ENCODE measurements at regions not wholly inside any gene's neighbourhood (a gene's known extent, or its start where the extent isn't known, plus 50 kb on each side); places are given as distances from the start of the nearest gene placed in this dataset.
"Not testable (repeated sequence)": the region's sequence is repeated elsewhere in the genome, so short reads cannot be mapped to it uniquely, and the experiment has no call there.

- no peak overlapping the region for H3K27ac ChIP-seq (ENCODE audit: low read depth, low read length, severe bottlenecking)
- H3K36me3 ChIP-seq (ENCODE audit: control insufficient read depth, insufficient read depth, low read length): no peaks in the 10 kb centered on the region
- 86 to 97% methylated on average over 5 to 6 of the region's 7 CpGs for WGBS, 2 experiments (ENCODE audit: insufficient coverage in 2 of 2)
- H3K9me3 ChIP-seq (ENCODE audit: control insufficient read depth, low read length): peaks cover 10% of the 10 kb centered on the region
- H3K4me1 ChIP-seq (ENCODE audit: control insufficient read depth, insufficient read depth, low read length, poor library complexity, severe bottlenecking): no peaks in the 10 kb centered on the region
- no peak overlapping the region for H3K4me3 ChIP-seq (ENCODE audit: extremely low read depth, insufficient read depth, low read length, poor library complexity, severe bottlenecking)
Measured at GRCh38 chr10:3660753-3661152, 124.3 kb downstream of the KLF6 start.

GRCh38 chr10:3659203-3659917, 125.6 kb downstream of the KLF6 start:
- Histone ChIP-seq H3K36me3 (ENCODE audit: control insufficient read depth, insufficient read depth, low read length) (no peaks in the 10 kb centered on the region), H3K27ac (ENCODE audit: low read depth, low read length, severe bottlenecking) (no peak overlapping the region), H3K4me1 (ENCODE audit: control insufficient read depth, insufficient read depth, low read length, poor library complexity, severe bottlenecking) (peaks cover 8% of the 10 kb centered on the region), H3K4me3 (ENCODE audit: extremely low read depth, insufficient read depth, low read length, poor library complexity, severe bottlenecking) (no peak overlapping the region), H3K9me3 (ENCODE audit: control insufficient read depth, low read length) (peaks cover 10% of the 10 kb centered on the region)
- 86 to 87% methylated on average over 11 of the region's 13 CpGs for WGBS, 2 experiments (ENCODE audit: insufficient coverage in 2 of 2)

GRCh38 chr10:3658766-3659165, 126.2 kb downstream of the KLF6 start:
- Histone ChIP-seq H3K4me3 (ENCODE audit: extremely low read depth, insufficient read depth, low read length, poor library complexity, severe bottlenecking) (no peak overlapping the region), H3K36me3 (ENCODE audit: control insufficient read depth, insufficient read depth, low read length) (no peaks in the 10 kb centered on the region), H3K4me1 (ENCODE audit: control insufficient read depth, insufficient read depth, low read length, poor library complexity, severe bottlenecking) (peaks cover 8% of the 10 kb centered on the region), H3K9me3 (ENCODE audit: control insufficient read depth, low read length) (peaks cover 10% of the 10 kb centered on the region), H3K27ac (ENCODE audit: low read depth, low read length, severe bottlenecking) (no peak overlapping the region)
- 49 to 80% methylated on average over 2 to 3 of the region's 4 CpGs for WGBS, 2 experiments (ENCODE audit: insufficient coverage in 2 of 2)

- H3K27ac ChIP-seq (ENCODE audit: low read depth, low read length, severe bottlenecking): no peak overlapping the region
- no peaks in the 10 kb centered on the region for H3K36me3 ChIP-seq (ENCODE audit: control insufficient read depth, insufficient read depth, low read length)
- peaks cover 8% of the 10 kb centered on the region for H3K4me1 ChIP-seq (ENCODE audit: control insufficient read depth, insufficient read depth, low read length, poor library complexity, severe bottlenecking)
- H3K4me3 ChIP-seq (ENCODE audit: extremely low read depth, insufficient read depth, low read length, poor library complexity, severe bottlenecking): no peak overlapping the region
- peaks cover 7% of the 10 kb centered on the region for H3K9me3 ChIP-seq (ENCODE audit: control insufficient read depth, low read length)
- 50 to 80% methylated on average over 1 to 2 of the region's 3 CpGs for WGBS, 2 experiments (ENCODE audit: insufficient coverage in 2 of 2)
Measured at GRCh38 chr10:3656214-3656613, 128.8 kb downstream of the KLF6 start.

DNA sequence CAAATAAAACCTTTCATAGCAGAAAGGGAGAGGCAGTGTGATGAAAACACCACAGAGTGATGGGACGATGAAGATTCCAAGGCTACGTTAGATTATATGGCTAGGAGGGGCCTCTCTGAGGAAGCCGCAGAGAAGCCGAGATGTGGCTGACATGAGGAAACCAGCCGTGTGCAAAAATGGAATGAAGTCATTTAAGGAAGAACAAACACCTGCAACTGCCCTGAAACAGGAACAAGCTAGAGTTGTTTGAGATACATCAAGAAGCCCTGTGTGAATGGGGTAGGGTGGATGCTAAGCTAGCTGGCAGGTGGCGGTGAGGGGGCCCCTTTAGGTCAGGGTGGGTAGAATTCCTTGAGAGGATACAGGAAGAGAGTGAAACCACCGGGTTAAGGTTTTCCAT, 129.5 kb downstream of the KLF6 start:
- WGBS, 2 experiments (ENCODE audit: insufficient coverage in 2 of 2): 80 to 84% methylated on average over 7 of the region's 7 CpGs
- no peak overlapping the region for H3K27ac ChIP-seq (ENCODE audit: low read depth, low read length, severe bottlenecking)
- H3K36me3 ChIP-seq (ENCODE audit: control insufficient read depth, insufficient read depth, low read length): no peaks in the 10 kb centered on the region
- H3K4me1 ChIP-seq (ENCODE audit: control insufficient read depth, insufficient read depth, low read length, poor library complexity, severe bottlenecking): peaks cover 8% of the 10 kb centered on the region
- no peak overlapping the region for H3K4me3 ChIP-seq (ENCODE audit: extremely low read depth, insufficient read depth, low read length, poor library complexity, severe bottlenecking)
- H3K9me3 ChIP-seq (ENCODE audit: control insufficient read depth, low read length): peaks cover under 1% of the 10 kb centered on the region

- no CpG with 5 or more reads among the region's 1 CpG for WGBS, 2 experiments (ENCODE audit: insufficient coverage in 2 of 2)
Measured at GRCh38 chr10:3654980-3655379, 130.0 kb downstream of the KLF6 start.

DNA sequence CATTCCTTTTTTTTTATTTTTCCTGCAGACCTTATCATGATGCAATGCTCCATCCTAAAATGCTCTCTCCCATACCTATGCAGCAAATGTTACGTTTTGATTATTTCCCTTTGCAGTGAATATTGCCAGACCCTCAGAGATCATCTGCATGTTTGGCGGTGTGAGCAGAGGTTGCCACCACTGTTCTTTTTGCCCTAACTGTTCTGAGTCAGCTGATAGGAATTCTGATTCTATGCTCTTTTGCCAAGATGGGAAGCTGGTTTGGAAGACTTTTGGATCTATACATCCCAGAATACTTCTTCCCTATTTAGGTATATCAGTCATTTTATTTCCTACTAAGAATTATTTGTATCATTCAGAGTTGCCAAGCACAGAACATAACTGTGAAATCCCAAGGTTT, 130.5 kb downstream of the KLF6 start:
- H3K9me3 ChIP-seq (ENCODE audit: control insufficient read depth, low read length): no peaks in the 10 kb centered on the region
- WGBS, 2 experiments (ENCODE audit: insufficient coverage in 2 of 2): 78 to 95% methylated on average over 2 of the region's 2 CpGs
- H3K36me3 ChIP-seq (ENCODE audit: control insufficient read depth, insufficient read depth, low read length): no peaks in the 10 kb centered on the region
- peaks cover 8% of the 10 kb centered on the region for H3K4me1 ChIP-seq (ENCODE audit: control insufficient read depth, insufficient read depth, low read length, poor library complexity, severe bottlenecking)
- H3K27ac ChIP-seq (ENCODE audit: low read depth, low read length, severe bottlenecking): no peak overlapping the region
- no peak overlapping the region for H3K4me3 ChIP-seq (ENCODE audit: extremely low read depth, insufficient read depth, low read length, poor library complexity, severe bottlenecking)

More at GRCh38 chr10:3654980-3655379, 130.0 kb downstream of the KLF6 start:
- H3K4me3 ChIP-seq (ENCODE audit: extremely low read depth, insufficient read depth, low read length, poor library complexity, severe bottlenecking): no peak overlapping the region
- peaks cover 8% of the 10 kb centered on the region for H3K4me1 ChIP-seq (ENCODE audit: control insufficient read depth, insufficient read depth, low read length, poor library complexity, severe bottlenecking)
- H3K36me3 ChIP-seq (ENCODE audit: control insufficient read depth, insufficient read depth, low read length): no peaks in the 10 kb centered on the region
- H3K27ac ChIP-seq (ENCODE audit: low read depth, low read length, severe bottlenecking): no peak overlapping the region
- no peaks in the 10 kb centered on the region for H3K9me3 ChIP-seq (ENCODE audit: control insufficient read depth, low read length)

GRCh38 chr10:3653303-3653702, 131.7 kb downstream of the KLF6 start:
- not testable (repeated sequence) for H3K4me1 ChIP-seq (ENCODE audit: control insufficient read depth, insufficient read depth, low read length, poor library complexity, severe bottlenecking); H3K36me3 ChIP-seq (ENCODE audit: control insufficient read depth, insufficient read depth, low read length); H3K4me3 ChIP-seq (ENCODE audit: extremely low read depth, insufficient read depth, low read length, poor library complexity, severe bottlenecking); H3K9me3 ChIP-seq (ENCODE audit: control insufficient read depth, low read length); H3K27ac ChIP-seq (ENCODE audit: low read depth, low read length, severe bottlenecking)
- whole genome bisulfite sequencing, 2 experiments (ENCODE audit: insufficient coverage in 2 of 2): 57% methylated on average over 1 of the region's 2 CpGs; no CpG with 5 or more reads in 1 of the 2 experiments

DNA sequence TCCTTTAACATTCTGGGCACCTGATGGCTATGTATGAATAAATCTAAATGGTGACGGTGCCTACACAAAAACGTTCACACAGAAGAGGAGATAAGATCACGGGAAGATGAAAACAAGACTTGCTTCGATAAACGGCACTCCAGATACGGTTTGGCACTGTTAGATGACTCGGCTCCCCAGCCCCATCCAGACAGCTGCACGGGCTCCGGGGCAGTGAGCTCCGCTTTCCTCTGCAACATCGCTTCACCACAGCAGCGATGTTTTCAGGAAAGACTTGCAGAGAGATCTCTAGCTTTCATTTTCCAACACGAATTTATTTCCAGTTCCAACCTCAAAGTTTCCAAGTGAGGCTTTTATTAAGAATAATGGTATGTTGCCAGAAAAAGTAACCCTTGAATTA, 132.1 kb downstream of the KLF6 start:
- Histone ChIP-seq H3K4me1 (ENCODE audit: control insufficient read depth, insufficient read depth, low read length, poor library complexity, severe bottlenecking) (peaks cover 8% of the 10 kb centered on the region), H3K4me3 (ENCODE audit: extremely low read depth, insufficient read depth, low read length, poor library complexity, severe bottlenecking) (no peak overlapping the region), H3K9me3 (ENCODE audit: control insufficient read depth, low read length) (no peaks in the 10 kb centered on the region), H3K27ac (ENCODE audit: low read depth, low read length, severe bottlenecking) (no peak overlapping the region), H3K36me3 (ENCODE audit: control insufficient read depth, insufficient read depth, low read length) (no peaks in the 10 kb centered on the region)
- WGBS, 2 experiments (ENCODE audit: insufficient coverage in 2 of 2): 92 to 100% methylated on average over 5 to 12 of the region's 13 CpGs

- 92 to 99% methylated on average over 6 of the region's 6 CpGs for WGBS, 2 experiments (ENCODE audit: insufficient coverage in 2 of 2)
- Histone ChIP-seq H3K27ac (ENCODE audit: low read depth, low read length, severe bottlenecking) (no peak overlapping the region), H3K4me1 (ENCODE audit: control insufficient read depth, insufficient read depth, low read length, poor library complexity, severe bottlenecking) (peaks cover 8% of the 10 kb centered on the region), H3K36me3 (ENCODE audit: control insufficient read depth, insufficient read depth, low read length) (no peaks in the 10 kb centered on the region), H3K9me3 (ENCODE audit: control insufficient read depth, low read length) (no peaks in the 10 kb centered on the region), H3K4me3 (ENCODE audit: extremely low read depth, insufficient read depth, low read length, poor library complexity, severe bottlenecking) (no peak overlapping the region)
Measured at GRCh38 chr10:3651969-3652653, 132.9 kb downstream of the KLF6 start.

GRCh38 chr10:3648576-3648975, 136.4 kb downstream of the KLF6 start:
- 56 to 78% methylated on average over 3 to 5 of the region's 6 CpGs for WGBS, 2 experiments (ENCODE audit: insufficient coverage in 2 of 2)
- Histone ChIP-seq H3K4me1 (ENCODE audit: control insufficient read depth, insufficient read depth, low read length, poor library complexity, severe bottlenecking) (no peaks in the 10 kb centered on the region), H3K9me3 (ENCODE audit: control insufficient read depth, low read length) (no peaks in the 10 kb centered on the region), H3K27ac (ENCODE audit: low read depth, low read length, severe bottlenecking) (no peak overlapping the region), H3K36me3 (ENCODE audit: control insufficient read depth, insufficient read depth, low read length) (no peaks in the 10 kb centered on the region), H3K4me3 (ENCODE audit: extremely low read depth, insufficient read depth, low read length, poor library complexity, severe bottlenecking) (no peak overlapping the region)
